ENCODE measurements at regions not wholly inside any gene's neighbourhood (a gene's known extent, or its start where the extent isn't known, plus 50 kb on each side); places are given as distances from the start of the nearest gene placed in this dataset.

DNA sequence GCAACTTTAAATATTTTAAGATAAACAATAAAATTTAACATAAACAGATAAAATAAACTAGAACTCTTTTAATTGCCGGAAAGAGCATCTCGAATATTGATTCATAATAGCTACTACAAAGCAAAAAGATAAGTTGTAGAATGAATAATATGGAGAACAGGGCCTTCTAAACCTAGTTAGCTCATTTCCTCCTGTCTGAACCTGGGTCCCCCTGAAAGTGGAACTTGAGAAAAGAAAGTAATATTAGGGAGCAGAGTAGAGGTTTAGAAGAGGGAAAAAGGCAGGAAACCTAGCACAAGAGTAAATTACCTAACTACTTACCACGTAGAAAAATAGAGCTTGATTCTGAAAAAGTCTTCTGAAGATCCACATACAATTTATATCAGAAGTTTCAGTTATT lies 80.7 kb upstream of the NETO1 start:
- TF ChIP-seq POLR2A (IDR thresholded peaks at IDR 0.05) = no peak
- TF ChIP-seq, protein P1, sequence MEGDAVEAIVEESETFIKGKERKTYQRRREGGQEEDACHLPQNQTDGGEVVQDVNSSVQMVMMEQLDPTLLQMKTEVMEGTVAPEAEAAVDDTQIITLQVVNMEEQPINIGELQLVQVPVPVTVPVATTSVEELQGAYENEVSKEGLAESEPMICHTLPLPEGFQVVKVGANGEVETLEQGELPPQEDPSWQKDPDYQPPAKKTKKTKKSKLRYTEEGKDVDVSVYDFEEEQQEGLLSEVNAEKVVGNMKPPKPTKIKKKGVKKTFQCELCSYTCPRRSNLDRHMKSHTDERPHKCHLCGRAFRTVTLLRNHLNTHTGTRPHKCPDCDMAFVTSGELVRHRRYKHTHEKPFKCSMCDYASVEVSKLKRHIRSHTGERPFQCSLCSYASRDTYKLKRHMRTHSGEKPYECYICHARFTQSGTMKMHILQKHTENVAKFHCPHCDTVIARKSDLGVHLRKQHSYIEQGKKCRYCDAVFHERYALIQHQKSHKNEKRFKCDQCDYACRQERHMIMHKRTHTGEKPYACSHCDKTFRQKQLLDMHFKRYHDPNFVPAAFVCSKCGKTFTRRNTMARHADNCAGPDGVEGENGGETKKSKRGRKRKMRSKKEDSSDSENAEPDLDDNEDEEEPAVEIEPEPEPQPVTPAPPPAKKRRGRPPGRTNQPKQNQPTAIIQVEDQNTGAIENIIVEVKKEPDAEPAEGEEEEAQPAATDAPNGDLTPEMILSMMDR (IDR thresholded peaks at IDR 0.05) = no peak
